ENCODE measurements at regions not wholly inside any gene's neighbourhood (a gene's known extent, or its start where the extent isn't known, plus 50 kb on each side); places are given as distances from the start of the nearest gene placed in this dataset.

DNA sequence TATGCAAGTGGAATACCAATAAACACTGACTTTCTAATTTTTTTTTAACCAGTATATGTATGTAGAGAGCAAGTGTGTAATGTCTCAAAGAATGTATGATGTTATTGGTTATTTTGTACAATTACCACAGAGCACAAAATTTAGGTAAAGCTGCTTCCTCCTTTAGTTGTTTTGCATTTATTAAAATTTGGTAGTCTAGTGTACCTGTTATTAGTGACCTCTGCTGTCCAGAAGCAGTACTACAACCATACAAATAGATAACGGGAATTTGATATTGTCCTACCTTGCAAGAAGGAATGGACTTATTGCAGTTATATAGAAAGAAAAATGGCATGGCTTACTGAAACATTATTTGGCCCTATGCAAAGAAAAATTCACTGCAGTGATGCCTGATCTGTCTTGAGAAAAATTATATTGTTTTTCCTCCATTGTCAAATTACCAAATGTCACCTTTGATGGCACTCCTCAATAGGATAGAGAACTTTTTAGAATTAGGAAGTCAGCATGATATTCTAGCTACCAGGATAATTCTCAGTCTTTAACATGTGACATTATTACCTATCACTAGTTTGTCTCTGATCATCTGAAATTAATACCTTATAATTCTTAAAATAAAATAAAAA is 153.9 kb upstream of the RMST start:
- Histone ChIP-seq H3K27me3 (ENCODE audit: insufficient read depth, low read depth) (no peaks in the 10 kb centered on the region), H3K9ac (no peak overlapping the region), H3K36me3 (ENCODE audit: insufficient read depth) (no peaks in the 10 kb centered on the region), H3K27ac (no peak overlapping the region), H3K4me1 (ENCODE audit: low read depth, poor library complexity, severe bottlenecking) (no peaks in the 10 kb centered on the region), H4K20me1 (ENCODE audit: insufficient read depth) (no peaks in the 10 kb centered on the region), H2AFZ (ENCODE audit: low read depth) (no peak overlapping the region), H3K79me2 (ENCODE audit: insufficient read depth, low read depth) (no peaks in the 10 kb centered on the region), H3K4me3 (IDR thresholded peaks at IDR 0.05; ENCODE audit: insufficient read depth, low read depth, low read length) (no peak overlapping the region), H3K4me2 (no peak overlapping the region)
- TF ChIP-seq, protein P1, sequence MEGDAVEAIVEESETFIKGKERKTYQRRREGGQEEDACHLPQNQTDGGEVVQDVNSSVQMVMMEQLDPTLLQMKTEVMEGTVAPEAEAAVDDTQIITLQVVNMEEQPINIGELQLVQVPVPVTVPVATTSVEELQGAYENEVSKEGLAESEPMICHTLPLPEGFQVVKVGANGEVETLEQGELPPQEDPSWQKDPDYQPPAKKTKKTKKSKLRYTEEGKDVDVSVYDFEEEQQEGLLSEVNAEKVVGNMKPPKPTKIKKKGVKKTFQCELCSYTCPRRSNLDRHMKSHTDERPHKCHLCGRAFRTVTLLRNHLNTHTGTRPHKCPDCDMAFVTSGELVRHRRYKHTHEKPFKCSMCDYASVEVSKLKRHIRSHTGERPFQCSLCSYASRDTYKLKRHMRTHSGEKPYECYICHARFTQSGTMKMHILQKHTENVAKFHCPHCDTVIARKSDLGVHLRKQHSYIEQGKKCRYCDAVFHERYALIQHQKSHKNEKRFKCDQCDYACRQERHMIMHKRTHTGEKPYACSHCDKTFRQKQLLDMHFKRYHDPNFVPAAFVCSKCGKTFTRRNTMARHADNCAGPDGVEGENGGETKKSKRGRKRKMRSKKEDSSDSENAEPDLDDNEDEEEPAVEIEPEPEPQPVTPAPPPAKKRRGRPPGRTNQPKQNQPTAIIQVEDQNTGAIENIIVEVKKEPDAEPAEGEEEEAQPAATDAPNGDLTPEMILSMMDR (conservative IDR thresholded peaks at IDR 0.05; ENCODE audit: low read depth, low read length) = peak; percentile 54; the same call in 1 of the 2 replicates

DNA sequence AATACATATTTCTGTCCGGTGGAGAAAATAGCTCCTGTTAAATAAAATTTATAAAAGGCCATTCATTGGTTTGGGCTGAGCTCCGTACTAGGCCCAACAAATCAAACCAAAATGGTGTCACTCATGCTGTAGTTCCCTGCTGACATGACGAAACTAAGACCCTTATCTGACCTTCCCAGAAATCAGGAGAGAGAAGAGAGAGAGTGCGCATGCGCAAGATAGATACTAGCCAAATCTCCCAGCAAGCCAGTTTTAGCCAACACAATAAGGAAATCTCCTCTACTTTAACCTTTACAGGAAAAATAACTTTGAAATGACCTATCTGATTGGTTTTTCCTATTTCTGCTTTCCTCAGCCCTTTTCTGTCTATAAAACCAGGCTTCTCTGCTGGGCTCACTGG is 152.7 kb upstream of the RMST start:
- H3K9ac ChIP-seq = no peak overlapping the region
- H3K4me2 ChIP-seq = no peak overlapping the region
- TF ChIP-seq, protein P1 (conservative IDR thresholded peaks at IDR 0.05; ENCODE audit: low read depth, low read length) = no peak
- H2AFZ ChIP-seq (ENCODE audit: low read depth) = no peak overlapping the region
- no peaks in the 10 kb centered on the region for H3K27me3 ChIP-seq (ENCODE audit: insufficient read depth, low read depth)
- H3K79me2 ChIP-seq (ENCODE audit: insufficient read depth, low read depth) = no peaks in the 10 kb centered on the region
- H3K4me1 ChIP-seq (ENCODE audit: low read depth, poor library complexity, severe bottlenecking) = no peaks in the 10 kb centered on the region
- H4K20me1 ChIP-seq (ENCODE audit: insufficient read depth) = no peaks in the 10 kb centered on the region
- H3K4me3 ChIP-seq (IDR thresholded peaks at IDR 0.05; ENCODE audit: insufficient read depth, low read depth, low read length) = no peak overlapping the region
- no peak overlapping the region for H3K27ac ChIP-seq
- no peaks in the 10 kb centered on the region for H3K36me3 ChIP-seq (ENCODE audit: insufficient read depth)

DNA sequence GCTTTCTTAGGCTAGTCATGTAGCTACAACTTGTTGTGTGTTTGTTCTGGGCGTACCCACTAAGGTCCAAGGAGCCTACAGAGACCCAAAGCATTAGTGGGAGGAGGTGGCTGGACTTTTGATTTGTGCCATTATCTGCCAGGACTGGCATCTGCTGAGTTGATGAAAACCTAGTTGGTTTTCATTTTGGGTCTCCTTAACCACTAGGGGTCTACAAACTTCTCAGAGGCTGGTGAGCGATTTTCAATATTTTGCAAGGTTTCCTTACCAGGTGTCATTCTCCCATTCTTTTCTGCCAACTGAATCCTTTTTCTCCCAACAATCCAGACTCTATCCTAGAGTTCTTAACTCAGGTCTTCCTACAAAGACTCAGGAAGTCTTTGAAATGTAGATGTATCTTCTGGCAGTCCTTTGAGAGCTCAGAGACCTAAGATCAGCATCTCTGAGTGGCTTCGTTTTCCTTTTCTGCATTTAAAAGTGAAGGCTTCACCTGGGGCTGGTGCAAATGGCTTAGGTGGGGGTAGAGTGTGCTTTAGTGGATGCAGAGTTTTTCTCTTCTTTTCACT is 150.0 kb upstream of the RMST start:
- Histone ChIP-seq H3K27ac (no peak overlapping the region), H3K79me2 (ENCODE audit: insufficient read depth, low read depth) (no peaks in the 10 kb centered on the region), H3K4me1 (ENCODE audit: low read depth, poor library complexity, severe bottlenecking) (no peaks in the 10 kb centered on the region), H3K27me3 (ENCODE audit: insufficient read depth, low read depth) (no peaks in the 10 kb centered on the region), H2AFZ (ENCODE audit: low read depth) (no peak overlapping the region), H3K36me3 (ENCODE audit: insufficient read depth) (no peaks in the 10 kb centered on the region), H3K4me3 (IDR thresholded peaks at IDR 0.05; ENCODE audit: insufficient read depth, low read depth, low read length) (no peak overlapping the region), H4K20me1 (ENCODE audit: insufficient read depth) (no peaks in the 10 kb centered on the region), H3K4me2 (no peak overlapping the region), H3K9ac (no peak overlapping the region)
- TF ChIP-seq, protein P1 (conservative IDR thresholded peaks at IDR 0.05; ENCODE audit: low read depth, low read length) = no peak

DNA sequence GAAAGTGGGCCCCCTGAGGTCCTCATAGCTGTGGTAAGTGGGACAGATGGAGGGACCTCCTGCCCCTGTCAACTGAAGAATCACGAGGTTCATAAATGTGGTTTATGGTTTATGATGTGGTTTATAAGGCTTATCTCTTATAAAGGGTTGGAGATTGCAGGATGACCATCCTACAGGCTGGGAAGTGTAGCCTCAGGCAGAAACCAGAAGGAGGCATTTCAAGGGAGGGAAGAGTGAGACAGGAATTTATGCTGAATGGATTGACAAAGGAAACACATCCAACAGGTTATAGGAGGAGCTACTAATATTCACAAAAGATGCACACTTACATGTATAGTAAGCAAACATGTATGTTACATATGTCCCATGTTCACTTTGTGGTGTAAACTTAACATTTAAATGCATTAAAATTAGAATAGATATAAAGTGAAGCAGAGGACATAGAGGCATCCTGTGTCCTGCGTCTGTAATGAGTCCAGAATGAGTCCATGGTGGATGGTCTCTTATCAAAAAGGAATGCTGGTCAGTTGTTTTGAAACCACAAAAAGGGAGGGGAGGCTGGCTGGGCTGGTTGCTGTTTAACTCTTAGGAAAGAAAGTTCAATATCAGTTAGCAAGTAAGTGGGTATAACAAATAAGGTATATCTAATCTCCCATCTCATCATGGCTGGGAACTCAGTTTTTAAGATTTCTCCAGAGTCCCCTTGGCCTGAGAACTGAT is 149.0 kb upstream of the RMST start:
- Histone ChIP-seq H3K36me3 (ENCODE audit: insufficient read depth) (no peaks in the 10 kb centered on the region), H3K4me3 (IDR thresholded peaks at IDR 0.05; ENCODE audit: insufficient read depth, low read depth, low read length) (no peak overlapping the region), H3K9ac (no peak overlapping the region), H3K27me3 (ENCODE audit: insufficient read depth, low read depth) (no peaks in the 10 kb centered on the region), H3K4me2 (no peak overlapping the region), H3K4me1 (ENCODE audit: low read depth, poor library complexity, severe bottlenecking) (no peaks in the 10 kb centered on the region), H3K79me2 (ENCODE audit: insufficient read depth, low read depth) (no peaks in the 10 kb centered on the region), H3K27ac (no peak overlapping the region), H2AFZ (ENCODE audit: low read depth) (no peak overlapping the region), H4K20me1 (ENCODE audit: insufficient read depth) (no peaks in the 10 kb centered on the region)
- TF ChIP-seq, protein P1 (conservative IDR thresholded peaks at IDR 0.05; ENCODE audit: low read depth, low read length) = no peak
